ENCODE measurements at regions not wholly inside any gene's neighbourhood (a gene's known extent, or its start where the extent isn't known, plus 50 kb on each side); places are given as distances from the start of the nearest gene placed in this dataset.

GRCh38 chr21:22691658-22692057, 1693.4 kb downstream of the NCAM2 start:
- TF ChIP-seq, protein P1, sequence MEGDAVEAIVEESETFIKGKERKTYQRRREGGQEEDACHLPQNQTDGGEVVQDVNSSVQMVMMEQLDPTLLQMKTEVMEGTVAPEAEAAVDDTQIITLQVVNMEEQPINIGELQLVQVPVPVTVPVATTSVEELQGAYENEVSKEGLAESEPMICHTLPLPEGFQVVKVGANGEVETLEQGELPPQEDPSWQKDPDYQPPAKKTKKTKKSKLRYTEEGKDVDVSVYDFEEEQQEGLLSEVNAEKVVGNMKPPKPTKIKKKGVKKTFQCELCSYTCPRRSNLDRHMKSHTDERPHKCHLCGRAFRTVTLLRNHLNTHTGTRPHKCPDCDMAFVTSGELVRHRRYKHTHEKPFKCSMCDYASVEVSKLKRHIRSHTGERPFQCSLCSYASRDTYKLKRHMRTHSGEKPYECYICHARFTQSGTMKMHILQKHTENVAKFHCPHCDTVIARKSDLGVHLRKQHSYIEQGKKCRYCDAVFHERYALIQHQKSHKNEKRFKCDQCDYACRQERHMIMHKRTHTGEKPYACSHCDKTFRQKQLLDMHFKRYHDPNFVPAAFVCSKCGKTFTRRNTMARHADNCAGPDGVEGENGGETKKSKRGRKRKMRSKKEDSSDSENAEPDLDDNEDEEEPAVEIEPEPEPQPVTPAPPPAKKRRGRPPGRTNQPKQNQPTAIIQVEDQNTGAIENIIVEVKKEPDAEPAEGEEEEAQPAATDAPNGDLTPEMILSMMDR (IDR thresholded peaks at IDR 0.05), result no peak
- TF ChIP-seq, protein P2, sequence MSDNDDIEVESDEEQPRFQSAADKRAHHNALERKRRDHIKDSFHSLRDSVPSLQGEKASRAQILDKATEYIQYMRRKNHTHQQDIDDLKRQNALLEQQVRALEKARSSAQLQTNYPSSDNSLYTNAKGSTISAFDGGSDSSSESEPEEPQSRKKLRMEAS (CRISPR knock-in tag; IDR thresholded peaks at IDR 0.05), result no peak
- TF ChIP-seq TEAD4 (CRISPR knock-in tag; IDR thresholded peaks at IDR 0.05) (no peak), ETV6 (CRISPR knock-in tag; IDR thresholded peaks at IDR 0.05) (no peak), FOXP1 (CRISPR knock-in tag; IDR thresholded peaks at IDR 0.05; ENCODE audit: borderline replicate concordance) (no peak), FOXJ3 (CRISPR knock-in tag; IDR thresholded peaks at IDR 0.05; ENCODE audit: borderline replicate concordance) (no peak), CBFB (CRISPR knock-in tag; IDR thresholded peaks at IDR 0.05; ENCODE audit: low read depth) (no peak)

Measured in WTC11 (cell line).